ENCODE measurements at regions not wholly inside any gene's neighbourhood (a gene's known extent, or its start where the extent isn't known, plus 50 kb on each side); places are given as distances from the start of the nearest gene placed in this dataset.

DNA sequence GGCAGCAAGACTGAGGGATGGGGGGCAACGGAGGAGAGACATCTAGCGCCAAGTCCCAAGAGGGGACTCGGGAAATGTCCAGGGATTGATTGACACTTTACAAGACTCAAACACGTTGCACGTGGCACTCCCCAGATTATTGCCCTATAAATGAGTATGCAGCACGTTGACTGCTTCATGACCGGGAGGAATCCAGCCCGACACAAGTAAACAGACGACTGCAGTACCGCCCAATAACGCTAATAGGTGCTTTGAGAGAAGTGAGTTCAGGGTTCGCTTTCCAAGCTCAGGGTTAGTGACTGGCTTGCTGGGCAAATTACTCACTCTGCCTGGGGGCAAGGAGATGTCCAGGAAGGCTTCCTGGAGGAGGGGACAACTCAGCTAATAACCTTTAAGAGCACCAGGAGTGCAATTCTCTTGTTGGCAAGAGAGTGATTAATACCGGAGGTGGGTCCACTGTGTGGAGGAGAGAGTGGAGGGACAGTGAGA lies 73.3 kb upstream of the MYL10 start:
- POLR2A ChIA-PET: no interaction called here
- no peaks in the 10 kb centered on the region for H3K79me2 ChIP-seq (ENCODE audit: control insufficient read depth, insufficient read depth, low read length)
- H3K4me1 ChIP-seq (ENCODE audit: control insufficient read depth, extremely low read depth, insufficient read depth, low read length): no peaks in the 10 kb centered on the region
- H3K9me1 ChIP-seq (replicated peaks; ENCODE audit: control insufficient read depth, extremely low read depth, insufficient read depth, low read length): no peaks in the 10 kb centered on the region
- H3K9ac ChIP-seq (replicated peaks; ENCODE audit: extremely low read depth, insufficient read depth, low read length): no peak overlapping the region
- H4K20me1 ChIP-seq (replicated peaks; ENCODE audit: control insufficient read depth, extremely low read depth, insufficient read depth, low read length): no peaks in the 10 kb centered on the region
- H3K4me2 ChIP-seq (ENCODE audit: insufficient read depth, low read length): no peak overlapping the region
- H3K4me3 ChIP-seq (replicated peaks in 1 of 3; ENCODE audit: insufficient read depth in 1 of 3, low read depth in 1 of 3, low read length in 3 of 3): no peak overlapping the region
- no peak for DNase-seq (ENCODE audit: low read depth, low spot score)
- no TSS peak for BruUV-seq (replicated peaks)
- CTCF ChIA-PET: interaction anchor here (0.9 kb wide), 1 partner anchor 8 kb away, joined by 3 read pairs; no protein-coding TSS in a partner anchor
- dilution Hi-C loops (cut with MboI; ENCODE audit: extremely low pct_ligation_motif_present, low sequenced_read_pairs) (no loop called here), intact Hi-C loops (cut with micrococcal nuclease) (no loop called here)
- H3K27ac ChIP-seq (ENCODE audit: insufficient read depth, low read depth, low read length): no peak overlapping the region
- H2AFZ ChIP-seq (ENCODE audit: low read depth, low read length): no peak overlapping the region
- no peaks in the 10 kb centered on the region for H3K9me3 ChIP-seq (replicated peaks; ENCODE audit: control insufficient read depth, insufficient read depth, low read length)
- TF ChIP-seq POLR2AphosphoS5 (IDR thresholded peaks at IDR 0.05; ENCODE audit: insufficient read depth, low read depth, low read length) (no peak), JUN (IDR thresholded peaks at IDR 0.05; ENCODE audit: borderline replicate concordance, insufficient read depth, insufficient read length, low read depth) (no peak), POLR2A (IDR thresholded peaks at IDR 0.05; ENCODE audit: low read depth, low read length) (no peak), EZH2 (IDR thresholded peaks at IDR 0.05; ENCODE audit: borderline replicate concordance, low read depth, low read length, severe bottlenecking) (no peak), GATA2 (IDR thresholded peaks at IDR 0.05; ENCODE audit: insufficient read depth, insufficient read length, low read depth, low read length) (no peak), FOS (IDR thresholded peaks at IDR 0.05; ENCODE audit: borderline replicate concordance, insufficient read depth, low read length) (no peak), MYC (IDR thresholded peaks at IDR 0.05; ENCODE audit: low read depth, low read length) (no peak)
- TF ChIP-seq, protein P1, sequence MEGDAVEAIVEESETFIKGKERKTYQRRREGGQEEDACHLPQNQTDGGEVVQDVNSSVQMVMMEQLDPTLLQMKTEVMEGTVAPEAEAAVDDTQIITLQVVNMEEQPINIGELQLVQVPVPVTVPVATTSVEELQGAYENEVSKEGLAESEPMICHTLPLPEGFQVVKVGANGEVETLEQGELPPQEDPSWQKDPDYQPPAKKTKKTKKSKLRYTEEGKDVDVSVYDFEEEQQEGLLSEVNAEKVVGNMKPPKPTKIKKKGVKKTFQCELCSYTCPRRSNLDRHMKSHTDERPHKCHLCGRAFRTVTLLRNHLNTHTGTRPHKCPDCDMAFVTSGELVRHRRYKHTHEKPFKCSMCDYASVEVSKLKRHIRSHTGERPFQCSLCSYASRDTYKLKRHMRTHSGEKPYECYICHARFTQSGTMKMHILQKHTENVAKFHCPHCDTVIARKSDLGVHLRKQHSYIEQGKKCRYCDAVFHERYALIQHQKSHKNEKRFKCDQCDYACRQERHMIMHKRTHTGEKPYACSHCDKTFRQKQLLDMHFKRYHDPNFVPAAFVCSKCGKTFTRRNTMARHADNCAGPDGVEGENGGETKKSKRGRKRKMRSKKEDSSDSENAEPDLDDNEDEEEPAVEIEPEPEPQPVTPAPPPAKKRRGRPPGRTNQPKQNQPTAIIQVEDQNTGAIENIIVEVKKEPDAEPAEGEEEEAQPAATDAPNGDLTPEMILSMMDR (IDR thresholded peaks at IDR 0.05; ENCODE audit: extremely low read depth in 1 of 2, insufficient read depth in 1 of 2, low read depth in 1 of 2, low read length in 2 of 2): no peak
- TF ChIP-seq, protein P2, sequence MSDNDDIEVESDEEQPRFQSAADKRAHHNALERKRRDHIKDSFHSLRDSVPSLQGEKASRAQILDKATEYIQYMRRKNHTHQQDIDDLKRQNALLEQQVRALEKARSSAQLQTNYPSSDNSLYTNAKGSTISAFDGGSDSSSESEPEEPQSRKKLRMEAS (IDR thresholded peaks at IDR 0.05; ENCODE audit: insufficient read depth, insufficient read length): no peak
- FAIRE-seq: no peak
- H3K27me3 ChIP-seq (ENCODE audit: control insufficient read depth in 2 of 2, insufficient read depth in 2 of 2, low read length in 2 of 2): peaks cover 0 to 5% of the 10 kb centered on the region in 2 experiments
- no peaks in the 10 kb centered on the region for H3K36me3 ChIP-seq (ENCODE audit: control insufficient read depth in 2 of 2, extremely low read depth in 1 of 2, insufficient read depth in 2 of 2, low read length in 2 of 2)
